WTC11 (cell line): ENCODE measurements at regions not wholly inside any gene's neighbourhood (a gene's known extent, or its start where the extent isn't known, plus 50 kb on each side); places are given as distances from the start of the nearest gene placed in this dataset.

Experiments
- ATAC-seq: fragments of 200-7000 bp; cut with Tn5 transposase; 2 replicates; pipeline ENCODE4 v1.10.0; 2021; ENCODE audit warnings: mild to moderate bottlenecking, moderate library complexity
- CTCF ChIA-PET: fragments of 300-600 bp; sonication (Branson Sonifier 250); formaldehyde crosslinking; loops from one replicate; lab custom pipeline; 2021; ENCODE audit warnings: antibody characterized with exemption; lab: Charles Lee
- POLR2A ChIA-PET: fragments of 350-600 bp; sonication (Branson Sonifier 250); formaldehyde crosslinking; loops from one replicate; lab custom pipeline; 2021; ENCODE audit warnings: antibody characterized with exemption; lab: Charles Lee
- DNase-seq: peaks from one replicate; pipeline ENCODE4 v3.0.0; 2021; ENCODE audit warnings: low spot score
- H3K27ac Mint-ChIP-seq: 2 replicates; pipeline ENCODE4 v1.8.0; 2021; ENCODE audit warnings: mixed read lengths
- H3K27me3 Mint-ChIP-seq: 2 replicates; pipeline ENCODE4 v1.8.0; 2021; ENCODE audit warnings: low read depth, mild to moderate bottlenecking, moderate library complexity, mixed read lengths
- H3K36me3 Mint-ChIP-seq: 2 replicates; pipeline ENCODE4 v1.8.0; 2021; ENCODE audit warnings: mixed read lengths
- H3K4me1 Mint-ChIP-seq: 2 replicates; pipeline ENCODE4 v1.8.0; 2022; ENCODE audit warnings: mixed read lengths
- H3K4me3 Mint-ChIP-seq: 2 replicates; pipeline ENCODE4 v1.8.0; 2021; ENCODE audit warnings: mild to moderate bottlenecking, moderate library complexity, mixed read lengths
- H3K9me3 Mint-ChIP-seq: 2 replicates; pipeline ENCODE4 v1.8.0; 2021; ENCODE audit warnings: mixed read lengths
- FOXK1 ChIP-seq: sonication (generic); formaldehyde crosslinking; IDR thresholded peaks from 2 replicates; pipeline ENCODE4 v1.8.0; 2022; ENCODE audit warnings: mild to moderate bottlenecking, moderate library complexity, missing genetic modification reagents
- HMGA2 ChIP-seq: fragments of 250-450 bp; sonication (Bioruptor Pico); IDR thresholded peaks from 2 replicates; pipeline ENCODE4 v1.4.0; 2021; ENCODE audit warnings: mild to moderate bottlenecking, moderate library complexity
- NR1H2 ChIP-seq: sonication (generic); formaldehyde crosslinking; IDR thresholded peaks from 2 replicates; pipeline ENCODE4 v1.9.0; 2021; ENCODE audit warnings: mild to moderate bottlenecking, moderate library complexity, missing genetic modification reagents
- SMAD3 ChIP-seq: sonication (generic); formaldehyde crosslinking; IDR thresholded peaks from 2 replicates; pipeline ENCODE4 v1.8.0; 2022; ENCODE audit warnings: missing genetic modification reagents, mild to moderate bottlenecking, borderline replicate concordance
- SP1 ChIP-seq: sonication (generic); formaldehyde crosslinking; conservative IDR thresholded peaks from 2 replicates; pipeline ENCODE4 v1.8.1; 2022; ENCODE audit warnings: missing genetic modification reagents
- ZNF138 ChIP-seq: sonication (generic); formaldehyde crosslinking; conservative IDR thresholded peaks from 2 replicates; pipeline ENCODE4 v1.8.1; 2022; ENCODE audit warnings: mild to moderate bottlenecking, moderate library complexity, missing genetic modification reagents
- TF ChIP-seq, protein P1 (sequence below): sonication (generic); formaldehyde crosslinking; IDR thresholded peaks from 2 replicates; pipeline ENCODE4 v1.8.1; 2023; ENCODE audit warnings: mild to moderate bottlenecking, missing genetic modification reagents
- TF ChIP-seq, protein P2 (sequence below): sonication (generic); formaldehyde crosslinking; IDR thresholded peaks from 2 replicates; pipeline ENCODE4 v1.8.1; 2022; ENCODE audit warnings: low read depth, mild to moderate bottlenecking, moderate library complexity, missing genetic modification reagents, borderline replicate concordance
- TF ChIP-seq, protein P3 (sequence below): fragments of 200-600 bp; IDR thresholded peaks from 2 replicates; pipeline ENCODE4 v1.8.0; 2022; ENCODE audit warnings: antibody characterized with exemption
- TF ChIP-seq, protein P4 (sequence below): sonication (generic); formaldehyde crosslinking; IDR thresholded peaks from 2 replicates; pipeline ENCODE4 v1.8.0; 2022; ENCODE audit warnings: missing genetic modification reagents
- TF ChIP-seq, protein P5 (sequence below): sonication (generic); formaldehyde crosslinking; IDR thresholded peaks from 2 replicates; pipeline ENCODE4 v1.8.0; 2022; ENCODE audit warnings: mild to moderate bottlenecking, missing genetic modification reagents
- TF ChIP-seq, protein P6 (sequence below): sonication (generic); formaldehyde crosslinking; IDR thresholded peaks from 2 replicates; pipeline ENCODE4 v1.8.1; 2023; ENCODE audit warnings: mild to moderate bottlenecking, missing genetic modification reagents, borderline replicate concordance

DNA sequence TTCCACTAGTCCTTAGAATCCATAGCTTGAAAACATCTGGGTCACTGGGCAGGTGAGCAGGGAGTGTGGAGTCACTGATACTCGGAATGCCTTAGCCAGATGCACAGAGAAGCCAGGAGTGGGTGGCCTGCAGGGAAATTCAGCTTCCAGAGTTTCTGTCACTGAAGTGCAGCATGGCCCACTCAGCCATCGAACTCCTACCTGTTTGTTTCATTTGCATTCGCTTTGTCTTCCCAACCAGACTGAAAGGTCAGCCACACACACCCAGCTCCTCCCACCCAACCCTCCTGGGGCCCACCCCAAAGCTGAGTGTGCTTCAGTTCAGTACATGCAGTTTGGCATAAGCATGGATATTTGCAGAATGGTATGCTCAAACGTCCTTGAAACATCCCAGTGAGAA lies 124.5 kb upstream of the ATP10A start (continued):
- TF ChIP-seq, protein P1, sequence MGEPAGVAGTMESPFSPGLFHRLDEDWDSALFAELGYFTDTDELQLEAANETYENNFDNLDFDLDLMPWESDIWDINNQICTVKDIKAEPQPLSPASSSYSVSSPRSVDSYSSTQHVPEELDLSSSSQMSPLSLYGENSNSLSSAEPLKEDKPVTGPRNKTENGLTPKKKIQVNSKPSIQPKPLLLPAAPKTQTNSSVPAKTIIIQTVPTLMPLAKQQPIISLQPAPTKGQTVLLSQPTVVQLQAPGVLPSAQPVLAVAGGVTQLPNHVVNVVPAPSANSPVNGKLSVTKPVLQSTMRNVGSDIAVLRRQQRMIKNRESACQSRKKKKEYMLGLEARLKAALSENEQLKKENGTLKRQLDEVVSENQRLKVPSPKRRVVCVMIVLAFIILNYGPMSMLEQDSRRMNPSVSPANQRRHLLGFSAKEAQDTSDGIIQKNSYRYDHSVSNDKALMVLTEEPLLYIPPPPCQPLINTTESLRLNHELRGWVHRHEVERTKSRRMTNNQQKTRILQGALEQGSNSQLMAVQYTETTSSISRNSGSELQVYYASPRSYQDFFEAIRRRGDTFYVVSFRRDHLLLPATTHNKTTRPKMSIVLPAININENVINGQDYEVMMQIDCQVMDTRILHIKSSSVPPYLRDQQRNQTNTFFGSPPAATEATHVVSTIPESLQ, result no peak
- TF ChIP-seq HMGA2 (CRISPR knock-in tag), result no peak
- TF ChIP-seq, protein P2, sequence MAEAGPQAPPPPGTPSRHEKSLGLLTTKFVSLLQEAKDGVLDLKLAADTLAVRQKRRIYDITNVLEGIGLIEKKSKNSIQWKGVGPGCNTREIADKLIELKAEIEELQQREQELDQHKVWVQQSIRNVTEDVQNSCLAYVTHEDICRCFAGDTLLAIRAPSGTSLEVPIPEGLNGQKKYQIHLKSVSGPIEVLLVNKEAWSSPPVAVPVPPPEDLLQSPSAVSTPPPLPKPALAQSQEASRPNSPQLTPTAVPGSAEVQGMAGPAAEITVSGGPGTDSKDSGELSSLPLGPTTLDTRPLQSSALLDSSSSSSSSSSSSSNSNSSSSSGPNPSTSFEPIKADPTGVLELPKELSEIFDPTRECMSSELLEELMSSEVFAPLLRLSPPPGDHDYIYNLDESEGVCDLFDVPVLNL (CRISPR knock-in tag), result no peak

DNA sequence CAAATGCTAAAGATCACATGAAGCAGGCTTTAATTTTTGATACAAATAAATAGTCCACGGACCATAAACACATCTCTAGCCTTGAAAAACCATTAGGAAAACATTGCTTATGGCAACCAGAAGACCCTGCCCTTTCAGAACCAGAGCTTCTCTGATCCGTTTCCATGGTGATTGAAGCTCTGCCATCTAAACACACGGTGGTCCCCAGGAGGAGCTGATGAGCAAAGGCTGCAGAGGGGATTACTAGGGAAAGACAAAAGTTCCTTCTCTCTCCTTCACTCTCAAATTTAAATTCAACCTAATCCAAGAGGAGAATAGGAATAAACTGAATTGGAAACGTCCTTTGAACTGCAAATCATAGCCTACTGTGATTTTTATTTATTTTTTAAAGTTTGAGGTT lies 122.0 kb upstream of the ATP10A start:
- no peak for DNase-seq
- TF ChIP-seq, protein P3, sequence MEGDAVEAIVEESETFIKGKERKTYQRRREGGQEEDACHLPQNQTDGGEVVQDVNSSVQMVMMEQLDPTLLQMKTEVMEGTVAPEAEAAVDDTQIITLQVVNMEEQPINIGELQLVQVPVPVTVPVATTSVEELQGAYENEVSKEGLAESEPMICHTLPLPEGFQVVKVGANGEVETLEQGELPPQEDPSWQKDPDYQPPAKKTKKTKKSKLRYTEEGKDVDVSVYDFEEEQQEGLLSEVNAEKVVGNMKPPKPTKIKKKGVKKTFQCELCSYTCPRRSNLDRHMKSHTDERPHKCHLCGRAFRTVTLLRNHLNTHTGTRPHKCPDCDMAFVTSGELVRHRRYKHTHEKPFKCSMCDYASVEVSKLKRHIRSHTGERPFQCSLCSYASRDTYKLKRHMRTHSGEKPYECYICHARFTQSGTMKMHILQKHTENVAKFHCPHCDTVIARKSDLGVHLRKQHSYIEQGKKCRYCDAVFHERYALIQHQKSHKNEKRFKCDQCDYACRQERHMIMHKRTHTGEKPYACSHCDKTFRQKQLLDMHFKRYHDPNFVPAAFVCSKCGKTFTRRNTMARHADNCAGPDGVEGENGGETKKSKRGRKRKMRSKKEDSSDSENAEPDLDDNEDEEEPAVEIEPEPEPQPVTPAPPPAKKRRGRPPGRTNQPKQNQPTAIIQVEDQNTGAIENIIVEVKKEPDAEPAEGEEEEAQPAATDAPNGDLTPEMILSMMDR, result no peak
- TF ChIP-seq NR1H2 (no peak), ZNF138 (no peak), SMAD3 (no peak), SP1 (no peak), FOXK1 (CRISPR knock-in tag) (no peak)
- TF ChIP-seq, protein P4, sequence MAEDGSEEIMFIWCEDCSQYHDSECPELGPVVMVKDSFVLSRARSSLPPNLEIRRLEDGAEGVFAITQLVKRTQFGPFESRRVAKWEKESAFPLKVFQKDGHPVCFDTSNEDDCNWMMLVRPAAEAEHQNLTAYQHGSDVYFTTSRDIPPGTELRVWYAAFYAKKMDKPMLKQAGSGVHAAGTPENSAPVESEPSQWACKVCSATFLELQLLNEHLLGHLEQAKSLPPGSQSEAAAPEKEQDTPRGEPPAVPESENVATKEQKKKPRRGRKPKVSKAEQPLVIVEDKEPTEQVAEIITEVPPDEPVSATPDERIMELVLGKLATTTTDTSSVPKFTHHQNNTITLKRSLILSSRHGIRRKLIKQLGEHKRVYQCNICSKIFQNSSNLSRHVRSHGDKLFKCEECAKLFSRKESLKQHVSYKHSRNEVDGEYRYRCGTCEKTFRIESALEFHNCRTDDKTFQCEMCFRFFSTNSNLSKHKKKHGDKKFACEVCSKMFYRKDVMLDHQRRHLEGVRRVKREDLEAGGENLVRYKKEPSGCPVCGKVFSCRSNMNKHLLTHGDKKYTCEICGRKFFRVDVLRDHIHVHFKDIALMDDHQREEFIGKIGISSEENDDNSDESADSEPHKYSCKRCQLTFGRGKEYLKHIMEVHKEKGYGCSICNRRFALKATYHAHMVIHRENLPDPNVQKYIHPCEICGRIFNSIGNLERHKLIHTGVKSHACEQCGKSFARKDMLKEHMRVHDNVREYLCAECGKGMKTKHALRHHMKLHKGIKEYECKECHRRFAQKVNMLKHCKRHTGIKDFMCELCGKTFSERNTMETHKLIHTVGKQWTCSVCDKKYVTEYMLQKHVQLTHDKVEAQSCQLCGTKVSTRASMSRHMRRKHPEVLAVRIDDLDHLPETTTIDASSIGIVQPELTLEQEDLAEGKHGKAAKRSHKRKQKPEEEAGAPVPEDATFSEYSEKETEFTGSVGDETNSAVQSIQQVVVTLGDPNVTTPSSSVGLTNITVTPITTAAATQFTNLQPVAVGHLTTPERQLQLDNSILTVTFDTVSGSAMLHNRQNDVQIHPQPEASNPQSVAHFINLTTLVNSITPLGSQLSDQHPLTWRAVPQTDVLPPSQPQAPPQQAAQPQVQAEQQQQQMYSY, result no peak
- TF ChIP-seq, protein P5, sequence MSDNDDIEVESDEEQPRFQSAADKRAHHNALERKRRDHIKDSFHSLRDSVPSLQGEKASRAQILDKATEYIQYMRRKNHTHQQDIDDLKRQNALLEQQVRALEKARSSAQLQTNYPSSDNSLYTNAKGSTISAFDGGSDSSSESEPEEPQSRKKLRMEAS (CRISPR knock-in tag), result no peak
- TF ChIP-seq, protein P6, sequence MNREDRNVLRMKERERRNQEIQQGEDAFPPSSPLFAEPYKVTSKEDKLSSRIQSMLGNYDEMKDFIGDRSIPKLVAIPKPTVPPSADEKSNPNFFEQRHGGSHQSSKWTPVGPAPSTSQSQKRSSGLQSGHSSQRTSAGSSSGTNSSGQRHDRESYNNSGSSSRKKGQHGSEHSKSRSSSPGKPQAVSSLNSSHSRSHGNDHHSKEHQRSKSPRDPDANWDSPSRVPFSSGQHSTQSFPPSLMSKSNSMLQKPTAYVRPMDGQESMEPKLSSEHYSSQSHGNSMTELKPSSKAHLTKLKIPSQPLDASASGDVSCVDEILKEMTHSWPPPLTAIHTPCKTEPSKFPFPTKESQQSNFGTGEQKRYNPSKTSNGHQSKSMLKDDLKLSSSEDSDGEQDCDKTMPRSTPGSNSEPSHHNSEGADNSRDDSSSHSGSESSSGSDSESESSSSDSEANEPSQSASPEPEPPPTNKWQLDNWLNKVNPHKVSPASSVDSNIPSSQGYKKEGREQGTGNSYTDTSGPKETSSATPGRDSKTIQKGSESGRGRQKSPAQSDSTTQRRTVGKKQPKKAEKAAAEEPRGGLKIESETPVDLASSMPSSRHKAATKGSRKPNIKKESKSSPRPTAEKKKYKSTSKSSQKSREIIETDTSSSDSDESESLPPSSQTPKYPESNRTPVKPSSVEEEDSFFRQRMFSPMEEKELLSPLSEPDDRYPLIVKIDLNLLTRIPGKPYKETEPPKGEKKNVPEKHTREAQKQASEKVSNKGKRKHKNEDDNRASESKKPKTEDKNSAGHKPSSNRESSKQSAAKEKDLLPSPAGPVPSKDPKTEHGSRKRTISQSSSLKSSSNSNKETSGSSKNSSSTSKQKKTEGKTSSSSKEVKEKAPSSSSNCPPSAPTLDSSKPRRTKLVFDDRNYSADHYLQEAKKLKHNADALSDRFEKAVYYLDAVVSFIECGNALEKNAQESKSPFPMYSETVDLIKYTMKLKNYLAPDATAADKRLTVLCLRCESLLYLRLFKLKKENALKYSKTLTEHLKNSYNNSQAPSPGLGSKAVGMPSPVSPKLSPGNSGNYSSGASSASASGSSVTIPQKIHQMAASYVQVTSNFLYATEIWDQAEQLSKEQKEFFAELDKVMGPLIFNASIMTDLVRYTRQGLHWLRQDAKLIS, result no peak
- Mint-ChIP-seq H3K4me1 (peaks cover 25% of the 10 kb centered on the region), H3K27me3 (no peaks in the 10 kb centered on the region), H3K9me3 (peaks cover 15% of the 10 kb centered on the region), H3K4me3 (no peak overlapping the region), H3K27ac (no peak overlapping the region), H3K36me3 (no peaks in the 10 kb centered on the region)
- POLR2A ChIA-PET, result no interaction called here
- CTCF ChIA-PET, result interaction anchor here (0.6 kb wide), 1 partner anchor 138 kb away, joined by 3 read pairs; no protein-coding TSS in a partner anchor
- ATAC-seq, result no peak
